ENCODE measurements at regions not wholly inside any gene's neighbourhood (a gene's known extent, or its start where the extent isn't known, plus 50 kb on each side); places are given as distances from the start of the nearest gene placed in this dataset.

GRCh38 chr5:130335117-130335516, 430.9 kb downstream of the CHSY3 start:
- TF ChIP-seq, protein P1, sequence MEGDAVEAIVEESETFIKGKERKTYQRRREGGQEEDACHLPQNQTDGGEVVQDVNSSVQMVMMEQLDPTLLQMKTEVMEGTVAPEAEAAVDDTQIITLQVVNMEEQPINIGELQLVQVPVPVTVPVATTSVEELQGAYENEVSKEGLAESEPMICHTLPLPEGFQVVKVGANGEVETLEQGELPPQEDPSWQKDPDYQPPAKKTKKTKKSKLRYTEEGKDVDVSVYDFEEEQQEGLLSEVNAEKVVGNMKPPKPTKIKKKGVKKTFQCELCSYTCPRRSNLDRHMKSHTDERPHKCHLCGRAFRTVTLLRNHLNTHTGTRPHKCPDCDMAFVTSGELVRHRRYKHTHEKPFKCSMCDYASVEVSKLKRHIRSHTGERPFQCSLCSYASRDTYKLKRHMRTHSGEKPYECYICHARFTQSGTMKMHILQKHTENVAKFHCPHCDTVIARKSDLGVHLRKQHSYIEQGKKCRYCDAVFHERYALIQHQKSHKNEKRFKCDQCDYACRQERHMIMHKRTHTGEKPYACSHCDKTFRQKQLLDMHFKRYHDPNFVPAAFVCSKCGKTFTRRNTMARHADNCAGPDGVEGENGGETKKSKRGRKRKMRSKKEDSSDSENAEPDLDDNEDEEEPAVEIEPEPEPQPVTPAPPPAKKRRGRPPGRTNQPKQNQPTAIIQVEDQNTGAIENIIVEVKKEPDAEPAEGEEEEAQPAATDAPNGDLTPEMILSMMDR (conservative IDR thresholded peaks at IDR 0.05; ENCODE audit: low read depth in 2 of 2): no peak
- TF ChIP-seq POLR2AphosphoS5 (IDR thresholded peaks at IDR 0.05; ENCODE audit: low read depth) (no peak), EZH2 (IDR thresholded peaks at IDR 0.05; ENCODE audit: low read depth, unreplicated experiment) (no peak), JUNB (IDR thresholded peaks at IDR 0.05; ENCODE audit: unreplicated experiment) (no peak), EZH2phosphoT487 (IDR thresholded peaks at IDR 0.05; ENCODE audit: unreplicated experiment) (no peak), CREB1 (CRISPR knock-in tag; IDR thresholded peaks at IDR 0.05; ENCODE audit: low read depth) (no peak), NANOG (IDR thresholded peaks at IDR 0.05; ENCODE audit: borderline replicate concordance) (no peak), ZNF114 (CRISPR knock-in tag; IDR thresholded peaks at IDR 0.05) (no peak), ZNF331 (CRISPR knock-in tag; IDR thresholded peaks at IDR 0.05; ENCODE audit: low read depth) (no peak)
- TF ChIP-seq, protein P2, sequence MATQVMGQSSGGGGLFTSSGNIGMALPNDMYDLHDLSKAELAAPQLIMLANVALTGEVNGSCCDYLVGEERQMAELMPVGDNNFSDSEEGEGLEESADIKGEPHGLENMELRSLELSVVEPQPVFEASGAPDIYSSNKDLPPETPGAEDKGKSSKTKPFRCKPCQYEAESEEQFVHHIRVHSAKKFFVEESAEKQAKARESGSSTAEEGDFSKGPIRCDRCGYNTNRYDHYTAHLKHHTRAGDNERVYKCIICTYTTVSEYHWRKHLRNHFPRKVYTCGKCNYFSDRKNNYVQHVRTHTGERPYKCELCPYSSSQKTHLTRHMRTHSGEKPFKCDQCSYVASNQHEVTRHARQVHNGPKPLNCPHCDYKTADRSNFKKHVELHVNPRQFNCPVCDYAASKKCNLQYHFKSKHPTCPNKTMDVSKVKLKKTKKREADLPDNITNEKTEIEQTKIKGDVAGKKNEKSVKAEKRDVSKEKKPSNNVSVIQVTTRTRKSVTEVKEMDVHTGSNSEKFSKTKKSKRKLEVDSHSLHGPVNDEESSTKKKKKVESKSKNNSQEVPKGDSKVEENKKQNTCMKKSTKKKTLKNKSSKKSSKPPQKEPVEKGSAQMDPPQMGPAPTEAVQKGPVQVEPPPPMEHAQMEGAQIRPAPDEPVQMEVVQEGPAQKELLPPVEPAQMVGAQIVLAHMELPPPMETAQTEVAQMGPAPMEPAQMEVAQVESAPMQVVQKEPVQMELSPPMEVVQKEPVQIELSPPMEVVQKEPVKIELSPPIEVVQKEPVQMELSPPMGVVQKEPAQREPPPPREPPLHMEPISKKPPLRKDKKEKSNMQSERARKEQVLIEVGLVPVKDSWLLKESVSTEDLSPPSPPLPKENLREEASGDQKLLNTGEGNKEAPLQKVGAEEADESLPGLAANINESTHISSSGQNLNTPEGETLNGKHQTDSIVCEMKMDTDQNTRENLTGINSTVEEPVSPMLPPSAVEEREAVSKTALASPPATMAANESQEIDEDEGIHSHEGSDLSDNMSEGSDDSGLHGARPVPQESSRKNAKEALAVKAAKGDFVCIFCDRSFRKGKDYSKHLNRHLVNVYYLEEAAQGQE (IDR thresholded peaks at IDR 0.05; ENCODE audit: unreplicated experiment): no peak

Data from GM23338 (cell line).